ENCODE measurements at regions not wholly inside any gene's neighbourhood (a gene's known extent, or its start where the extent isn't known, plus 50 kb on each side); places are given as distances from the start of the nearest gene placed in this dataset.

DNA sequence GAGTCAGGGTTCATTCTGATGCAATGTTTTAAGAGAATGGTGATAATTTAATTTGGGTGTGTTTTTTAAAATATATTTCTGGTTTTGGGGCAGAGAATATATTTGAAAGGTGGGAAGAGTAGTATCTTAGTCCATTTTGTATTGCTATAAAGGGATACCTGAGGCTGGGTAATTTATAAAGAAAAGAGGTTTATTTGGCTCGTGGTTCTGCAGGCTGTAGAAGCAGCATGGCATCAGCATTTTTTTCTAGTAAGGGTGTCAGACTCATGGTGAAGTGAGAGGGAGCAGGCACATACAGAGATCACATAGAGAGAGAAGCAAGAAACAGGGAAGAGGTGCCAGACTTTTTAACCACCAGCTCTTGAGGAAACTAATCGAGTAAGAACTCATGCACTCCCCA is 152.7 kb downstream of the SHOX2 start:
- Histone ChIP-seq H3K9me3 (ENCODE audit: control insufficient read depth, low read depth, low read length) (no peaks in the 10 kb centered on the region), H3K4me3 (ENCODE audit: control insufficient read depth in 2 of 3, extremely low read depth in 1 of 3, insufficient read depth in 2 of 3, low read depth in 1 of 3, low read length in 3 of 3) (no peak overlapping the region), H3K36me3 (ENCODE audit: control insufficient read depth in 2 of 2, extremely low read depth in 1 of 2, insufficient read depth in 2 of 2, low read length in 2 of 2) (no peaks in the 10 kb centered on the region), H3K79me2 (ENCODE audit: control insufficient read depth, insufficient read depth, low read length) (no peaks in the 10 kb centered on the region), H3K4me2 (ENCODE audit: control insufficient read depth, extremely low read depth, insufficient read depth, low read depth, low read length) (no peak overlapping the region), H3K4me1 (ENCODE audit: control insufficient read depth, extremely low read depth, insufficient read depth, low read length) (no peaks in the 10 kb centered on the region), H3K9me1 (ENCODE audit: control insufficient read depth, extremely low read depth, insufficient read depth, low read length) (no peaks in the 10 kb centered on the region), H4K20me1 (ENCODE audit: control insufficient read depth, extremely low read depth, insufficient read depth, low read length) (no peaks in the 10 kb centered on the region), H2AFZ (ENCODE audit: control insufficient read depth, low read length) (no peak overlapping the region), H3K9ac (ENCODE audit: control insufficient read depth, extremely low read depth, insufficient read depth, low read length) (no peak overlapping the region), H3K27me3 (ENCODE audit: control insufficient read depth, extremely low read depth, insufficient read depth, low read length) (no peaks in the 10 kb centered on the region), H3K27ac (ENCODE audit: control insufficient read depth, insufficient read depth, low read length) (no peak overlapping the region)
- dilution Hi-C loops (cut with MboI; ENCODE audit: extremely low pct_ligation_motif_present, low sequenced_read_pairs): no loop called here
- TF ChIP-seq, protein P1, sequence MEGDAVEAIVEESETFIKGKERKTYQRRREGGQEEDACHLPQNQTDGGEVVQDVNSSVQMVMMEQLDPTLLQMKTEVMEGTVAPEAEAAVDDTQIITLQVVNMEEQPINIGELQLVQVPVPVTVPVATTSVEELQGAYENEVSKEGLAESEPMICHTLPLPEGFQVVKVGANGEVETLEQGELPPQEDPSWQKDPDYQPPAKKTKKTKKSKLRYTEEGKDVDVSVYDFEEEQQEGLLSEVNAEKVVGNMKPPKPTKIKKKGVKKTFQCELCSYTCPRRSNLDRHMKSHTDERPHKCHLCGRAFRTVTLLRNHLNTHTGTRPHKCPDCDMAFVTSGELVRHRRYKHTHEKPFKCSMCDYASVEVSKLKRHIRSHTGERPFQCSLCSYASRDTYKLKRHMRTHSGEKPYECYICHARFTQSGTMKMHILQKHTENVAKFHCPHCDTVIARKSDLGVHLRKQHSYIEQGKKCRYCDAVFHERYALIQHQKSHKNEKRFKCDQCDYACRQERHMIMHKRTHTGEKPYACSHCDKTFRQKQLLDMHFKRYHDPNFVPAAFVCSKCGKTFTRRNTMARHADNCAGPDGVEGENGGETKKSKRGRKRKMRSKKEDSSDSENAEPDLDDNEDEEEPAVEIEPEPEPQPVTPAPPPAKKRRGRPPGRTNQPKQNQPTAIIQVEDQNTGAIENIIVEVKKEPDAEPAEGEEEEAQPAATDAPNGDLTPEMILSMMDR (optimal IDR thresholded peaks at IDR 0.05 in 1 of 3, IDR thresholded peaks at IDR 0.05 in 1 of 3, conservative IDR thresholded peaks at IDR 0.05 in 1 of 3; ENCODE audit: extremely low read depth in 1 of 3, insufficient read depth in 2 of 3, low read length in 3 of 3): no peak
- no peak for TF ChIP-seq EZH2 (IDR thresholded peaks at IDR 0.05; ENCODE audit: low read length)
- no peak for FAIRE-seq
- no peak for DNase-seq (ENCODE audit: low read depth, low spot score)

DNA sequence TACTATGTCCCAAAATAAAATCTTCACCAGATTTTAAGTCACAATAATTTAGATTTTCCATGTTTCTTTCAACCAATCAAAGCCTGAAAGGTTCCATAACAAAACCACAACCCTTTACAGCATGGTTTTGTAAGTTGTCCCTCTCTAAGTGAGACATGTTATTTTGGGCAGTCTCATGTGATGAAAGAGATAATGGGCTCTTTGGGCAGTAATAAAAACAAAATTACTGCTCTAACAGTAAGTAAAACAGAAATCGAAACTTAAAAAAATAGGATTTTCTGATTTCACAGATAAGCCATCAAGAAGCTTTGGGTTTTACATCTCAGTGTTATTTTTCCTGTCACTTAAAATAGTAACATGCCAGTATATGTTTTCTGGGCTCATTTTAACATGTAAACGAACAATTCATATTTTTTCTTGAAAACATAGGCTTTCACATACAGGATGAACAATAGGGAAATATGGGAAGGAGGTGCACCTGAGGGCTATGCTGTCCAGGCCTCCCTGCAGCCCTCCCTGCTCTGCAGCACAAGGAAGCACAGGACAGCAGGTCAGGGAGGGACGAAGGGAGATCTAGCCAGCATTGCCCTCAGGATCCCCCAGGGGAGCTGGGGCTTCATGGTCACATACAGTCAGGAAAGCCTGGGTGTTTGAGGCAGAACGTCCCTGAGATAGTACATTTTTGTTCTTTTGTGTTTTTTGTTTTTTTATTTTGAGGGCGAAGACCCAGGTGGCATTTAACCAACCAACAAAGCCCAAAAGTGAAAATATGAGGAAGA is 157.4 kb downstream of the SHOX2 start:
- no peaks in the 10 kb centered on the region for H3K4me1 ChIP-seq (ENCODE audit: control insufficient read depth, extremely low read depth, insufficient read depth, low read length)
- H3K9ac ChIP-seq (ENCODE audit: control insufficient read depth, extremely low read depth, insufficient read depth, low read length): no peak overlapping the region
- no peak overlapping the region for H2AFZ ChIP-seq (ENCODE audit: control insufficient read depth, low read length)
- H3K9me1 ChIP-seq (ENCODE audit: control insufficient read depth, extremely low read depth, insufficient read depth, low read length): no peaks in the 10 kb centered on the region
- H3K79me2 ChIP-seq (ENCODE audit: control insufficient read depth, insufficient read depth, low read length): no peaks in the 10 kb centered on the region
- FAIRE-seq (no peak), DNase-seq (ENCODE audit: low read depth, low spot score) (no peak)
- H3K36me3 ChIP-seq (ENCODE audit: control insufficient read depth in 2 of 2, extremely low read depth in 1 of 2, insufficient read depth in 2 of 2, low read length in 2 of 2): no peaks in the 10 kb centered on the region
- no peaks in the 10 kb centered on the region for H3K27me3 ChIP-seq (ENCODE audit: control insufficient read depth, extremely low read depth, insufficient read depth, low read length)
- no peak overlapping the region for H3K27ac ChIP-seq (ENCODE audit: control insufficient read depth, insufficient read depth, low read length)
- H3K4me2 ChIP-seq (ENCODE audit: control insufficient read depth, extremely low read depth, insufficient read depth, low read depth, low read length): no peak overlapping the region
- no peaks in the 10 kb centered on the region for H3K9me3 ChIP-seq (ENCODE audit: control insufficient read depth, low read depth, low read length)
- dilution Hi-C loops (cut with MboI; ENCODE audit: extremely low pct_ligation_motif_present, low sequenced_read_pairs): no loop called here
- H3K4me3 ChIP-seq (ENCODE audit: control insufficient read depth in 2 of 3, extremely low read depth in 1 of 3, insufficient read depth in 2 of 3, low read depth in 1 of 3, low read length in 3 of 3): no peak overlapping the region
- TF ChIP-seq EZH2 (IDR thresholded peaks at IDR 0.05; ENCODE audit: low read length): no peak
- TF ChIP-seq, protein P1 (optimal IDR thresholded peaks at IDR 0.05 in 1 of 3, IDR thresholded peaks at IDR 0.05 in 1 of 3, conservative IDR thresholded peaks at IDR 0.05 in 1 of 3; ENCODE audit: extremely low read depth in 1 of 3, insufficient read depth in 2 of 3, low read length in 3 of 3): no peak
- no peaks in the 10 kb centered on the region for H4K20me1 ChIP-seq (ENCODE audit: control insufficient read depth, extremely low read depth, insufficient read depth, low read length)
